IPS DF 4.7 (cell line): ENCODE measurements at regions not wholly inside any gene's neighbourhood (a gene's known extent, or its start where the extent isn't known, plus 50 kb on each side); places are given as distances from the start of the nearest gene placed in this dataset.

ENCODE experiments used
- DNase-seq: peaks from one replicate; pipeline ENCODE4 v3.0.0-alpha.2; 2013; ENCODE audit warnings: low spot score; ENCODE audit errors: extremely low read depth

- DNase-seq: no peak
Observed at GRCh38 chr6:54991761-54992330, 145.3 kb downstream of the FAM83B start.

- DNase-seq: peak; percentile 28
Observed at GRCh38 chr6:54992789-54993188, 146.2 kb downstream of the FAM83B start.

- no peak for DNase-seq
Observed at GRCh38 chr6:54993294-54993693, 146.7 kb downstream of the FAM83B start.

- no peak for DNase-seq
Observed at GRCh38 chr6:54993948-54994347, 147.4 kb downstream of the FAM83B start.

- no peak for DNase-seq
Observed at GRCh38 chr6:54998576-54998975, 152.0 kb downstream of the FAM83B start.

GRCh38 chr6:55003719-55004430 lies 157.3 kb downstream of the FAM83B start:
- DNase-seq: no peak

- no peak for DNase-seq
Observed at GRCh38 chr6:55009131-55009530, 162.6 kb downstream of the FAM83B start.

- no peak for DNase-seq
Observed at GRCh38 chr6:55011034-55011433, 163.3 kb upstream of the HCRTR2 start.

- no peak for DNase-seq
Observed at GRCh38 chr6:55012454-55012853, 161.9 kb upstream of the HCRTR2 start.

- no peak for DNase-seq
Observed at GRCh38 chr6:55014321-55015088, 159.8 kb upstream of the HCRTR2 start.

GRCh38 chr6:55016261-55016660 lies 158.1 kb upstream of the HCRTR2 start:
- DNase-seq: no peak

GRCh38 chr6:55017555-55018300 lies 156.6 kb upstream of the HCRTR2 start:
- no peak for DNase-seq

GRCh38 chr6:55019591-55019990 lies 154.7 kb upstream of the HCRTR2 start:
- no peak for DNase-seq

- DNase-seq: no peak
Observed at GRCh38 chr6:55023230-55023629, 151.1 kb upstream of the HCRTR2 start.

GRCh38 chr6:55033016-55033546 lies 141.2 kb upstream of the HCRTR2 start:
- no peak for DNase-seq

- DNase-seq: no peak
Observed at GRCh38 chr6:55034752-55035151, 139.6 kb upstream of the HCRTR2 start.

- no peak for DNase-seq
Observed at GRCh38 chr6:55040102-55040848, 134.0 kb upstream of the HCRTR2 start.

- no peak for DNase-seq
Observed at GRCh38 chr6:55046869-55047422, 127.4 kb upstream of the HCRTR2 start.

GRCh38 chr6:55047451-55048044 lies 126.8 kb upstream of the HCRTR2 start:
- no peak for DNase-seq

- DNase-seq: no peak
Observed at GRCh38 chr6:55049866-55050265, 124.4 kb upstream of the HCRTR2 start.
